CD14-positive monocyte (primary cell): ENCODE measurements at regions not wholly inside any gene's neighbourhood (a gene's known extent, or its start where the extent isn't known, plus 50 kb on each side); places are given as distances from the start of the nearest gene placed in this dataset.

Experiments
- DNase-seq, 3 donors: peaks; one replicate each; pipeline ENCODE4 v3.0.0-alpha.2; 2011 to 2022
- H2AFZ ChIP-seq: 2 replicates; pipeline ENCODE4 v1.6.0; 2012; ENCODE audit warnings: mild to moderate bottlenecking, low read depth, low read length, inconsistent platforms; ENCODE audit not compliant: insufficient read depth, poor library complexity, severe bottlenecking
- H3K27ac ChIP-seq, 2 donors: 1 replicate in 1 of 2; 2 replicates in 1 of 2; pipeline ENCODE4 v1.5.1; 2012 to 2013; ENCODE audit warnings: low read length in 2 of 2, control low read depth in 1 of 2, inconsistent platforms in 1 of 2, low read depth in 1 of 2, mild to moderate bottlenecking in 1 of 2
- H3K27me3 ChIP-seq, 2 donors: one replicate each; pipeline versions ENCODE4 v1.6.0 to v1.6.1; 2011 to 2013; ENCODE audit warnings: low read length in 2 of 2; ENCODE audit not compliant: control insufficient read depth in 2 of 2, insufficient read depth in 2 of 2
- H3K36me3 ChIP-seq, 2 donors: replicated peaks in 1 of 2; 1 replicate in 1 of 2; 2 replicates in 1 of 2; pipeline versions ENCODE4 v1.5.1 to v1.6.1; 2012 to 2013; ENCODE audit warnings: low read length in 2 of 2, control low read depth in 1 of 2, inconsistent platforms in 1 of 2, mild to moderate bottlenecking in 1 of 2; ENCODE audit not compliant: insufficient read depth in 2 of 2, control insufficient read depth in 1 of 2
- H3K4me1 ChIP-seq, 2 donors: 1 replicate in 1 of 2; 2 replicates in 1 of 2; pipeline versions ENCODE4 v1.5.1 to v1.6.1; 2012 to 2013; ENCODE audit warnings: low read length in 2 of 2, control low read depth in 1 of 2, inconsistent platforms in 1 of 2, mild to moderate bottlenecking in 1 of 2, moderate library complexity in 1 of 2; ENCODE audit not compliant: insufficient read depth in 2 of 2, control insufficient read depth in 1 of 2
- H3K4me2 ChIP-seq: replicated peaks from 2 replicates; pipeline ENCODE3; 2012; ENCODE audit warnings: low read length, moderate library complexity, mild to moderate bottlenecking; ENCODE audit not compliant: poor library complexity, severe bottlenecking; ENCODE audit errors: extremely low read depth
- H3K4me3 ChIP-seq, 3 experiments: fragments of 200-600 bp in 1 of 3; sonication (generic) in 1 of 3; replicated peaks in 1 of 3; 1 replicate in 2 of 3; 2 replicates in 1 of 3; pipeline ENCODE4 v1.5.1; 2011 to 2013; ENCODE audit warnings: low read length in 3 of 3, mild to moderate bottlenecking in 3 of 3, control low read depth in 2 of 3, low read depth in 2 of 3, inconsistent platforms in 1 of 3, moderate library complexity in 1 of 3
- H3K79me2 ChIP-seq: 2 replicates; pipeline ENCODE4 v1.6.0; 2012; ENCODE audit warnings: mild to moderate bottlenecking, control low read depth, inconsistent platforms, low read length, moderate library complexity; ENCODE audit not compliant: insufficient read depth
- H3K9ac ChIP-seq: 2 replicates; pipeline ENCODE4 v1.6.0; 2017; ENCODE audit warnings: low read length, mild to moderate bottlenecking; ENCODE audit not compliant: insufficient read depth, poor library complexity, severe bottlenecking
- H3K9me3 ChIP-seq, 2 donors: replicated peaks in 1 of 2; 1 replicate in 1 of 2; 2 replicates in 1 of 2; pipeline versions ENCODE4 v1.5.1 to v1.6.1; 2012 to 2013; ENCODE audit warnings: low read length in 2 of 2, control low read depth in 1 of 2; ENCODE audit not compliant: control insufficient read depth in 1 of 2, insufficient read depth in 1 of 2
- H4K20me1 ChIP-seq: 2 replicates; pipeline ENCODE4 v1.6.0; 2012; ENCODE audit warnings: mild to moderate bottlenecking, low read length, control low read depth, moderate library complexity; ENCODE audit not compliant: insufficient read depth
- H3K27ac Mint-ChIP-seq, 7 donors: one replicate each; pipeline ENCODE4 v1.8.0; 2020; ENCODE audit warnings: mild to moderate bottlenecking in 7 of 7, mixed read lengths in 7 of 7, moderate library complexity in 6 of 7, inconsistent platforms in 2 of 7
- H3K27me3 Mint-ChIP-seq, 3 donors: one replicate each; pipeline ENCODE4 v1.8.0; 2021 to 2022; ENCODE audit warnings: low read depth in 3 of 3, mild to moderate bottlenecking in 3 of 3, mixed read lengths in 3 of 3, moderate library complexity in 3 of 3, inconsistent platforms in 1 of 3
- H3K36me3 Mint-ChIP-seq, 2 donors: one replicate each; pipeline ENCODE4 v1.8.0; 2020; ENCODE audit warnings: mixed read lengths in 2 of 2, inconsistent platforms in 1 of 2, mild to moderate bottlenecking in 1 of 2
- H3K4me1 Mint-ChIP-seq: one replicate; pipeline ENCODE4 v1.8.0; 2020; ENCODE audit warnings: mild to moderate bottlenecking, mixed read lengths
- H3K4me3 Mint-ChIP-seq, 2 donors: one replicate each; pipeline ENCODE4 v1.8.0; 2020; ENCODE audit warnings: mild to moderate bottlenecking in 2 of 2, mixed read lengths in 2 of 2, moderate library complexity in 1 of 2
- H3K9me3 Mint-ChIP-seq, 7 donors: one replicate each; pipeline ENCODE4 v1.8.0; 2020 to 2022; ENCODE audit warnings: mixed read lengths in 7 of 7, mild to moderate bottlenecking in 6 of 7, moderate library complexity in 6 of 7, inconsistent platforms in 2 of 7
- WGBS: methylation state at CpG from one replicate; pipeline ENCODE4 v1.1.5; 2013; ENCODE audit warnings: missing lambda C conversion rate; ENCODE audit not compliant: insufficient coverage; 5-methylcytosine and 5-hydroxymethylcytosine counted together
- intact Hi-C, 2 donors: fragments of 100-400 bp; cut with micrococcal nuclease; formaldehyde crosslinking; loops; one replicate each; pipeline versions ENCODE4 v1.15.0 to v1.15.1; 2023
- TF ChIP-seq, protein P1 (sequence below): fragments of 200-600 bp; IDR thresholded peaks from one replicate; pipeline ENCODE4 v1.8.0; 2022; ENCODE audit warnings: antibody characterized with exemption, mild to moderate bottlenecking

DNA sequence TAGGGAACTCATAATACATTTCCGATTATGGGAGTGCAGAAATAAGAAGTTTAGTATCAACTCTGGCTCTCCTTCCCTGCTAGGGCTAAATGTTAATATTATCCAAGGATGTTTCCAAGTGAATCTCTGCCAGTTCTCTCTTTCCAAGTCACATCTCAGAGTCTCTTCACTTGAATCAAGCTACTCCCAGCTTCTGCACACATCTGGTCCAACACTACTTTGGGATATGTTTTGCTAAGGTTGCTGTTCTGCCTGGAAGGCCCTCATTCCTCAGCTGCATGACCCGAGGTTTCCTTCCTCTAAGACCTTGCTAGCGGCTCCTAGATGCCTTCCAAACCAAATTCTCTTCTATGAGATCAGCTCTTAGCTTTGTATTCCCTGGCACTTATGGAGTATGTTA lies 331.8 kb downstream of the GJA1 start:
- no peak for DNase-seq
- H2AFZ ChIP-seq, result no peak overlapping the region

DNA sequence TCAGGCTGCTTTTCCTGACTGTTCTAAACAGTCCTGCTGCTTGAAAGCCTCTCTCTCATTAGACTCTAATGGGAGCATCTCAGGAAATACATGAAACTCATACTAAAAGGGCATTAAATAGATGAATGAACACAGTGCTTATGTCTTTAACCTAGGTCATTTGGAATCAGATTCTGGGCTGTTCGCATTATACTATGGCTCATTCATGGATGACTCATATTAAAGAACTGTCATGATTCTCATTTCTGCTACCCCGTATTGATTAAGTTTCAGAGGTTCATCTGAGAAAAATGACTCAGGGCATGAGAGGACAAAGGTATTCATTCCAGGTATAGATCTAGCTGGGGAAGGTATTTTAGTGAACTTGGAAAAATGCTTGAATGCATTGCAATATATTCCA lies 335.5 kb downstream of the GJA1 start:
- Histone ChIP-seq H3K79me2 (no peaks in the 10 kb centered on the region), H3K9ac (no peak overlapping the region), H3K4me3 (no peak overlapping the region), H3K36me3 (no peaks in the 10 kb centered on the region), H3K4me2 (no peak overlapping the region), H3K4me1 (no peaks in the 10 kb centered on the region), H3K27ac (no peak overlapping the region), H4K20me1 (no peaks in the 10 kb centered on the region), H3K27me3 (no peaks in the 10 kb centered on the region), H2AFZ (no peak overlapping the region), H3K9me3 (no peaks in the 10 kb centered on the region)
- WGBS, result no CpG with 5 or more reads among the region's 2 CpGs
- intact Hi-C loops, result no loop called here
- DNase-seq, result no peak
- H3K4me3 Mint-ChIP-seq, result no peak overlapping the region
- TF ChIP-seq, protein P1, sequence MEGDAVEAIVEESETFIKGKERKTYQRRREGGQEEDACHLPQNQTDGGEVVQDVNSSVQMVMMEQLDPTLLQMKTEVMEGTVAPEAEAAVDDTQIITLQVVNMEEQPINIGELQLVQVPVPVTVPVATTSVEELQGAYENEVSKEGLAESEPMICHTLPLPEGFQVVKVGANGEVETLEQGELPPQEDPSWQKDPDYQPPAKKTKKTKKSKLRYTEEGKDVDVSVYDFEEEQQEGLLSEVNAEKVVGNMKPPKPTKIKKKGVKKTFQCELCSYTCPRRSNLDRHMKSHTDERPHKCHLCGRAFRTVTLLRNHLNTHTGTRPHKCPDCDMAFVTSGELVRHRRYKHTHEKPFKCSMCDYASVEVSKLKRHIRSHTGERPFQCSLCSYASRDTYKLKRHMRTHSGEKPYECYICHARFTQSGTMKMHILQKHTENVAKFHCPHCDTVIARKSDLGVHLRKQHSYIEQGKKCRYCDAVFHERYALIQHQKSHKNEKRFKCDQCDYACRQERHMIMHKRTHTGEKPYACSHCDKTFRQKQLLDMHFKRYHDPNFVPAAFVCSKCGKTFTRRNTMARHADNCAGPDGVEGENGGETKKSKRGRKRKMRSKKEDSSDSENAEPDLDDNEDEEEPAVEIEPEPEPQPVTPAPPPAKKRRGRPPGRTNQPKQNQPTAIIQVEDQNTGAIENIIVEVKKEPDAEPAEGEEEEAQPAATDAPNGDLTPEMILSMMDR, result no peak
- no peaks in the 10 kb centered on the region for H3K27me3 Mint-ChIP-seq
- peaks cover 0 to 4% (median 0%) of the 10 kb centered on the region in 7 donors for H3K9me3 Mint-ChIP-seq
- H3K36me3 Mint-ChIP-seq, result no peaks in the 10 kb centered on the region
- no peak overlapping the region for H3K27ac Mint-ChIP-seq
- H3K4me1 Mint-ChIP-seq, result no peaks in the 10 kb centered on the region

More for the DNA sequence above, 331.8 kb downstream of the GJA1 start:
- H3K27ac ChIP-seq, result no peak overlapping the region
- H3K27ac Mint-ChIP-seq, result no peak overlapping the region
- H3K4me3 Mint-ChIP-seq, result no peak overlapping the region
- no CpG with 5 or more reads among the region's 3 CpGs for WGBS
- H3K36me3 ChIP-seq, result no peaks in the 10 kb centered on the region
- H3K36me3 Mint-ChIP-seq, result no peaks in the 10 kb centered on the region
- H3K9ac ChIP-seq, result no peak overlapping the region
- TF ChIP-seq, protein P1, result no peak
- no peak overlapping the region for H3K4me3 ChIP-seq
- H3K9me3 Mint-ChIP-seq, result peaks cover 0 to 6% (median under 1%) of the 10 kb centered on the region in 7 donors
- H3K4me1 Mint-ChIP-seq, result no peaks in the 10 kb centered on the region
- no peaks in the 10 kb centered on the region for H3K4me1 ChIP-seq
- no peaks in the 10 kb centered on the region for H4K20me1 ChIP-seq
- H3K27me3 Mint-ChIP-seq, result peaks cover 0 to 1% (median 0%) of the 10 kb centered on the region in 3 donors
- H3K79me2 ChIP-seq, result no peaks in the 10 kb centered on the region
- no peak overlapping the region for H3K4me2 ChIP-seq
- intact Hi-C loops, result no loop called here
- H3K27me3 ChIP-seq, result no peaks in the 10 kb centered on the region
- H3K9me3 ChIP-seq, result no peaks in the 10 kb centered on the region
